Spleen (tissue), 11 donors: ENCODE measurements at regions not wholly inside any gene's neighbourhood (a gene's known extent, or its start where the extent isn't known, plus 50 kb on each side); places are given as distances from the start of the nearest gene placed in this dataset.

Experiments
- DNase-seq: peaks from one replicate; pipeline ENCODE4 v3.0.0-alpha.2; 2020
- H3K27ac ChIP-seq, 8 donors: fragments of 200-600 bp; sonication (generic) in 7 of 8; 1 replicate in 4 of 8; 2 replicates in 4 of 8; pipeline versions ENCODE4 v1.5.0 to v1.8.0; 2016 to 2021; ENCODE audit warnings: inconsistent platforms in 4 of 8, mild to moderate bottlenecking in 4 of 8, moderate library complexity in 1 of 8
- H3K27me3 ChIP-seq, 7 donors: fragments of 200-600 bp; sonication (generic) in 6 of 7; replicated peaks in 1 of 7; 1 replicate in 4 of 7; 2 replicates in 3 of 7; pipeline versions ENCODE4 v1.5.0 to v1.8.0; 2016 to 2021; ENCODE audit warnings: inconsistent platforms in 3 of 7, mild to moderate bottlenecking in 1 of 7
- H3K36me3 ChIP-seq, 6 donors: fragments of 200-600 bp; sonication (generic) in 5 of 6; 1 replicate in 4 of 6; 2 replicates in 2 of 6; pipeline versions ENCODE4 v1.5.0 to v1.8.0; 2016 to 2021; ENCODE audit warnings: inconsistent platforms in 2 of 6
- H3K4me1 ChIP-seq, 6 donors: fragments of 200-600 bp; sonication (generic) in 5 of 6; 1 replicate in 3 of 6; 2 replicates in 3 of 6; pipeline versions ENCODE4 v1.5.0 to v1.8.0; 2016 to 2021; ENCODE audit warnings: inconsistent platforms in 3 of 6
- H3K4me3 ChIP-seq, 8 donors: fragments of 200-600 bp; sonication (generic) in 7 of 8; 1 replicate in 4 of 8; 2 replicates in 4 of 8; pipeline versions ENCODE4 v1.5.0 to v1.8.0; 2016 to 2021; ENCODE audit warnings: inconsistent platforms in 4 of 8, mild to moderate bottlenecking in 4 of 8, moderate library complexity in 2 of 8
- H3K9me3 ChIP-seq, 8 donors: fragments of 200-600 bp; sonication (generic) in 7 of 8; 1 replicate in 4 of 8; 2 replicates in 4 of 8; pipeline versions ENCODE4 v1.5.0 to v1.8.0; 2016 to 2021; ENCODE audit warnings: inconsistent platforms in 4 of 8
- POLR2A ChIP-seq, 3 donors: fragments of 450-650 bp; IDR thresholded peaks; one replicate each; pipeline ENCODE4 v1.5.1; 2017; ENCODE audit warnings: antibody characterized with exemption in 3 of 3, mild to moderate bottlenecking in 1 of 3
- POLR2AphosphoS5 ChIP-seq, 3 donors: sonication (generic); formaldehyde crosslinking; IDR thresholded peaks; one replicate each; pipeline ENCODE4 v1.5.1; 2017; ENCODE audit warnings: antibody characterized with exemption in 3 of 3
- WGBS, 5 donors: extraction: QIAGEN DNeasy Blood & Tissue Kit in 3 of 5; methylation state at CpG; one replicate each; pipeline versions ENCODE4 v1.1.5 to v1.1.7; 2013 to 2018; 5-methylcytosine and 5-hydroxymethylcytosine counted together
- intact Hi-C: fragments of 100-400 bp; cut with DNase I; formaldehyde crosslinking; loops from one replicate; pipeline ENCODE4 v1.15.0; 2023; ENCODE audit warnings: low total_unique reads
- TF ChIP-seq, protein P1 (sequence below), 11 experiments: fragments of 200-600 bp in 7 of 11; fragments of 450-650 bp in 4 of 11; sonication (generic) in 4 of 11; IDR thresholded peaks in 8 of 11; conservative IDR thresholded peaks in 3 of 11; 1 replicate in 7 of 11; 2 replicates in 4 of 11; pipeline versions ENCODE4 v1.4.0 to v1.8.0; 2016 to 2021; ENCODE audit warnings: antibody characterized with exemption in 11 of 11, inconsistent platforms in 4 of 11, mild to moderate bottlenecking in 1 of 11
- donor health status: healthy with polysubstance abuse.
- donor health status: DM: no; HTN: no; CAD: no; lungs with moderate emphysema.
- donor health status: DM: no; HTN: no; CAD: no.
- donor health status: Bipolar disorder and iron deficiency.
- donor health status: healthy.
- donor health status: DM: no; HTN: no; CAD: no.
- donor health status: DM: yes; HTN: yes; CAD: no.

DNA sequence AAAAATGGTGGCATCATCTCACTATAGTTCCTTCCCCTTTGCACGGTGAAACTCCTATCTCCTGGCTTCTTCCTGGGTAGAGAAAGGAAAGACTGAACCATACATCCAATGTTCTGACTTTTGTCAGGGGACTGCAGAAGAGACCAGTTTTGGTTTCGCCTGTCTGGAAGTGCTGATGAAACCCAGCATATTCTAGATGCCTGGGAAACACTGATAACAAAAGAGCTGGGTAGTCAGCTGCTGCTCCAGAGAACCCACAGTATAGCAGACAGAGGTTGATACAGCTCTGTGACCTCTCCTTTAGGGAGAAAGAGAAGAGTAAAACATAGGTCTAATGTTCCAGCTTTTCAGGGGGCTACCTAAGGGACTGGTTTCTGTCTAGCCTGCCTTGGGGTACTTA, 695.3 kb downstream of the DIAPH3 start:
- Histone ChIP-seq H3K4me1 (no peaks in the 10 kb centered on the region), H3K9me3 (peaks cover 0 to 18% (median 12%) of the 10 kb centered on the region in 8 donors), H3K27ac (no peak overlapping the region), H3K36me3 (no peaks in the 10 kb centered on the region), H3K27me3 (peaks cover 0 to 8% (median 0%) of the 10 kb centered on the region in 7 donors), H3K4me3 (no peak overlapping the region)
- DNase-seq = no peak
- intact Hi-C loops = no loop called here
- no peak for TF ChIP-seq POLR2A (IDR thresholded peaks at IDR 0.05)
- TF ChIP-seq, protein P1, sequence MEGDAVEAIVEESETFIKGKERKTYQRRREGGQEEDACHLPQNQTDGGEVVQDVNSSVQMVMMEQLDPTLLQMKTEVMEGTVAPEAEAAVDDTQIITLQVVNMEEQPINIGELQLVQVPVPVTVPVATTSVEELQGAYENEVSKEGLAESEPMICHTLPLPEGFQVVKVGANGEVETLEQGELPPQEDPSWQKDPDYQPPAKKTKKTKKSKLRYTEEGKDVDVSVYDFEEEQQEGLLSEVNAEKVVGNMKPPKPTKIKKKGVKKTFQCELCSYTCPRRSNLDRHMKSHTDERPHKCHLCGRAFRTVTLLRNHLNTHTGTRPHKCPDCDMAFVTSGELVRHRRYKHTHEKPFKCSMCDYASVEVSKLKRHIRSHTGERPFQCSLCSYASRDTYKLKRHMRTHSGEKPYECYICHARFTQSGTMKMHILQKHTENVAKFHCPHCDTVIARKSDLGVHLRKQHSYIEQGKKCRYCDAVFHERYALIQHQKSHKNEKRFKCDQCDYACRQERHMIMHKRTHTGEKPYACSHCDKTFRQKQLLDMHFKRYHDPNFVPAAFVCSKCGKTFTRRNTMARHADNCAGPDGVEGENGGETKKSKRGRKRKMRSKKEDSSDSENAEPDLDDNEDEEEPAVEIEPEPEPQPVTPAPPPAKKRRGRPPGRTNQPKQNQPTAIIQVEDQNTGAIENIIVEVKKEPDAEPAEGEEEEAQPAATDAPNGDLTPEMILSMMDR (IDR thresholded peaks at IDR 0.05 in 8 of 11, conservative IDR thresholded peaks at IDR 0.05 in 3 of 11) = no peak
- TF ChIP-seq POLR2AphosphoS5 (IDR thresholded peaks at IDR 0.05) = no peak
- WGBS, 5 donors = 46 to 91% (median 82%) methylated on average over 2 of the region's 2 CpGs

GRCh38 chr13:59471106-59471505, 692.6 kb downstream of the DIAPH3 start:
- Histone ChIP-seq H3K36me3 (no peaks in the 10 kb centered on the region), H3K4me3 (no peak overlapping the region), H3K9me3 (peaks cover 0 to 18% (median 12%) of the 10 kb centered on the region in 8 donors), H3K27me3 (no peaks in the 10 kb centered on the region), H3K27ac (no peak overlapping the region), H3K4me1 (no peaks in the 10 kb centered on the region)
- intact Hi-C loops = no loop called here
- no peak for DNase-seq
- TF ChIP-seq POLR2AphosphoS5 (IDR thresholded peaks at IDR 0.05) = no peak
- TF ChIP-seq POLR2A (IDR thresholded peaks at IDR 0.05) = no peak
- TF ChIP-seq, protein P1 (IDR thresholded peaks at IDR 0.05 in 8 of 11, conservative IDR thresholded peaks at IDR 0.05 in 3 of 11) = no peak
- 37 to 96% (median 48%) methylated on average over 1 of the region's 1 CpG for WGBS, 5 donors

DNA sequence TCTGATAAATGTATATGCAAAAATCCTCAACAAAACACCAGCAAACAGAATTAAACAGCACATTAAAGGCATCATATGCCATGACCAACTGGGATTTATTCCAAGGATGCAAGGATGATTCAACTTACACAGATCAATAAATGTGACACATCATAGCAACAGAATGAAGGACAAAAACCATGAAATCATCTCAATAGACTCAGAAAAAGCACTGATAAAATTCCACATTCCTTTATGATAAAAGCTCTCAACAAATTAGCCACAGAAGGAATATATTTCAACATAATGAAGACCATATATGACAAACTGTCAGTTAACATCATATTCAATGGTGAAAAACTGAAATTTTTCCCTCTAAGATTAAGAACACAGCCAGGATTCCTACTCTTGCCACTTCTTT, 691.6 kb downstream of the DIAPH3 start:
- Histone ChIP-seq H3K36me3 (no peaks in the 10 kb centered on the region), H3K9me3 (peaks cover 0 to 18% (median 12%) of the 10 kb centered on the region in 8 donors), H3K27ac (no peak overlapping the region), H3K27me3 (no peaks in the 10 kb centered on the region), H3K4me1 (no peaks in the 10 kb centered on the region), H3K4me3 (no peak overlapping the region)
- TF ChIP-seq, protein P1 (IDR thresholded peaks at IDR 0.05 in 8 of 11, conservative IDR thresholded peaks at IDR 0.05 in 3 of 11) = no peak
- TF ChIP-seq POLR2AphosphoS5 (IDR thresholded peaks at IDR 0.05) = no peak
- no peak for TF ChIP-seq POLR2A (IDR thresholded peaks at IDR 0.05)
- intact Hi-C loops = no loop called here
- no peak for DNase-seq

DNA sequence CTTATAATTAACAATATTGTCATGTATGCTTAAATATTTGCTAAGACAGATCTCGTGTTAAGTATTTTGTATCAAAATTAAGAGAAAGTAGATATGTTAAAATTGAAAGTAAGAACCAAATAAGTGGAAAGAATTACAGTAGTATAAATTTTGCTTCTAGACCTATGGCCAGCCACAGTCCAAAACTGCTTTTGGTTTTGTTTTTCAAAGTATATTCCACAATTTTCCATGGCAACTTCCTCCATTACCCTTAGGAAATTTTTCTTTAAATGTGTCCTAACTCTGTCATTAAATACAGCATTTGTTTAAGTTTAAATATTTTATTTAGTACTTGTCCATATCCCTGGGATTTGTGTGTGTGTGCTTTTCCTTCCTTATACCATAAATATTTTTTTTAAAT, 689.0 kb downstream of the DIAPH3 start:
- 67 to 84% (median 73%) methylated on average over 1 of the region's 1 CpG for WGBS, 5 donors
- intact Hi-C loops = no loop called here
- H3K36me3 ChIP-seq = no peaks in the 10 kb centered on the region

More for the DNA sequence above, 689.0 kb downstream of the DIAPH3 start:
- Histone ChIP-seq H3K27me3 (no peaks in the 10 kb centered on the region), H3K9me3 (peaks cover 0 to 8% (median 2%) of the 10 kb centered on the region in 8 donors), H3K4me1 (no peaks in the 10 kb centered on the region), H3K27ac (no peak overlapping the region), H3K4me3 (no peak overlapping the region)
- DNase-seq = no peak
- TF ChIP-seq, protein P1 (IDR thresholded peaks at IDR 0.05 in 8 of 11, conservative IDR thresholded peaks at IDR 0.05 in 3 of 11) = no peak
- no peak for TF ChIP-seq POLR2AphosphoS5 (IDR thresholded peaks at IDR 0.05)
- no peak for TF ChIP-seq POLR2A (IDR thresholded peaks at IDR 0.05)
